ENCODE measurements at regions not wholly inside any gene's neighbourhood (a gene's known extent, or its start where the extent isn't known, plus 50 kb on each side); places are given as distances from the start of the nearest gene placed in this dataset.

- H3K4me1 ChIP-seq (ENCODE audit: control insufficient read depth in 2 of 2, insufficient read depth in 1 of 2, low read depth in 1 of 2, low read length in 2 of 2), result peaks cover 0 to 5% of the 10 kb centered on the region in 2 donors
- H3K4ac ChIP-seq (ENCODE audit: low read length), result no peak overlapping the region
- H3K14ac ChIP-seq (ENCODE audit: low read length), result no peak overlapping the region
- no peak overlapping the region for H3K9ac ChIP-seq (ENCODE audit: low read depth, low read length, poor library complexity)
- H3K4me3 ChIP-seq (ENCODE audit: low read length in 2 of 2), result no peak overlapping the region
- H4K91ac ChIP-seq (ENCODE audit: low read depth, low read length, poor library complexity), result no peak overlapping the region
- H3K23ac ChIP-seq (ENCODE audit: low read depth, low read length, poor library complexity), result no peak overlapping the region
- H2BK120ac ChIP-seq (ENCODE audit: low read depth, low read length), result no peak overlapping the region
- H4K8ac ChIP-seq (ENCODE audit: low read depth, low read length), result no peak overlapping the region
- H3K36me3 ChIP-seq (replicated peaks in 1 of 2; ENCODE audit: control insufficient read depth in 2 of 2, insufficient read depth in 2 of 2, low read length in 2 of 2), result no peaks in the 10 kb centered on the region
- no peaks in the 10 kb centered on the region for H3K27me3 ChIP-seq (ENCODE audit: control insufficient read depth in 3 of 3, insufficient read depth in 3 of 3, low read depth in 1 of 3, low read length in 3 of 3)
- H3K79me1 ChIP-seq (ENCODE audit: low read depth, low read length), result no peaks in the 10 kb centered on the region
- peaks cover 2 to 3% of the 10 kb centered on the region in 2 donors for H3K9me3 ChIP-seq (replicated peaks in 1 of 2; ENCODE audit: control insufficient read depth in 2 of 2, insufficient read depth in 1 of 2, low read depth in 1 of 2, low read length in 2 of 2)
- H2BK15ac ChIP-seq (ENCODE audit: low read length), result no peak overlapping the region
- WGBS, 2 donors (ENCODE audit: extremely low coverage in 2 of 2, insufficient read length in 2 of 2, insufficient replicate concordance in 1 of 2), result no CpG with 5 or more reads among the region's 2 CpGs
- no peak overlapping the region for H2AFZ ChIP-seq (ENCODE audit: low read length)
- no peak overlapping the region for H3K18ac ChIP-seq (ENCODE audit: low read length)
- no peak overlapping the region for H2AK5ac ChIP-seq (ENCODE audit: low read depth, low read length)
- no peak for DNase-seq (ENCODE audit: low spot score)
- no peak overlapping the region for H2BK12ac ChIP-seq (ENCODE audit: low read length)
- no peak overlapping the region for H2BK5ac ChIP-seq (ENCODE audit: low read length)
- H3K4me2 ChIP-seq (ENCODE audit: insufficient read depth, low read length, poor library complexity, severe bottlenecking), result no peak overlapping the region
- peak overlapping the region; percentile 7 for H3K27ac ChIP-seq (replicated peaks; ENCODE audit: low read length)
Observed at GRCh38 chr2:200129721-200130462, 174.5 kb downstream of the MAIP1 start.

- Histone ChIP-seq H3K18ac (ENCODE audit: low read length) (no peak overlapping the region), H3K27ac (replicated peaks; ENCODE audit: low read length) (no peak overlapping the region), H2BK120ac (ENCODE audit: low read depth, low read length) (no peak overlapping the region), H3K9ac (ENCODE audit: low read depth, low read length, poor library complexity) (no peak overlapping the region), H3K23ac (ENCODE audit: low read depth, low read length, poor library complexity) (no peak overlapping the region), H3K4me3 (ENCODE audit: low read length in 2 of 2) (no peak overlapping the region), H2BK5ac (ENCODE audit: low read length) (no peak overlapping the region), H4K8ac (ENCODE audit: low read depth, low read length) (no peak overlapping the region), H2AK5ac (ENCODE audit: low read depth, low read length) (no peak overlapping the region), H2BK12ac (ENCODE audit: low read length) (no peak overlapping the region), H3K4me2 (ENCODE audit: insufficient read depth, low read length, poor library complexity, severe bottlenecking) (no peak overlapping the region), H3K4me1 (ENCODE audit: control insufficient read depth in 2 of 2, insufficient read depth in 1 of 2, low read depth in 1 of 2, low read length in 2 of 2) (peaks cover 0 to 4% of the 10 kb centered on the region in 2 donors), H3K36me3 (replicated peaks in 1 of 2; ENCODE audit: control insufficient read depth in 2 of 2, insufficient read depth in 2 of 2, low read length in 2 of 2) (no peaks in the 10 kb centered on the region), H3K14ac (ENCODE audit: low read length) (no peak overlapping the region), H3K9me3 (replicated peaks in 1 of 2; ENCODE audit: control insufficient read depth in 2 of 2, insufficient read depth in 1 of 2, low read depth in 1 of 2, low read length in 2 of 2) (peaks cover 2 to 7% of the 10 kb centered on the region in 2 donors), H3K4ac (ENCODE audit: low read length) (no peak overlapping the region), H2AFZ (ENCODE audit: low read length) (no peak overlapping the region), H4K91ac (ENCODE audit: low read depth, low read length, poor library complexity) (no peak overlapping the region), H2BK15ac (ENCODE audit: low read length) (no peak overlapping the region), H3K27me3 (ENCODE audit: control insufficient read depth in 3 of 3, insufficient read depth in 3 of 3, low read depth in 1 of 3, low read length in 3 of 3) (no peaks in the 10 kb centered on the region), H3K79me1 (ENCODE audit: low read depth, low read length) (no peaks in the 10 kb centered on the region)
- no CpG with 5 or more reads among the region's 5 CpGs for WGBS, 2 donors (ENCODE audit: extremely low coverage in 2 of 2, insufficient read length in 2 of 2, insufficient replicate concordance in 1 of 2)
- DNase-seq (ENCODE audit: low spot score), result no peak
Observed at GRCh38 chr2:200130762-200131166, 175.4 kb downstream of the MAIP1 start.

GRCh38 chr2:200131307-200131706 lies 175.2 kb upstream of the SPATS2L start:
- Histone ChIP-seq H3K4me2 (ENCODE audit: insufficient read depth, low read length, poor library complexity, severe bottlenecking) (no peak overlapping the region), H3K14ac (ENCODE audit: low read length) (no peak overlapping the region), H3K4me3 (ENCODE audit: low read length in 2 of 2) (no peak overlapping the region), H4K8ac (ENCODE audit: low read depth, low read length) (no peak overlapping the region), H3K23ac (ENCODE audit: low read depth, low read length, poor library complexity) (no peak overlapping the region), H3K36me3 (replicated peaks in 1 of 2; ENCODE audit: control insufficient read depth in 2 of 2, insufficient read depth in 2 of 2, low read length in 2 of 2) (no peaks in the 10 kb centered on the region), H4K91ac (ENCODE audit: low read depth, low read length, poor library complexity) (no peak overlapping the region), H2BK15ac (ENCODE audit: low read length) (no peak overlapping the region), H3K27me3 (ENCODE audit: control insufficient read depth in 3 of 3, insufficient read depth in 3 of 3, low read depth in 1 of 3, low read length in 3 of 3) (no peaks in the 10 kb centered on the region), H3K79me1 (ENCODE audit: low read depth, low read length) (no peaks in the 10 kb centered on the region), H2AK5ac (ENCODE audit: low read depth, low read length) (no peak overlapping the region), H2BK120ac (ENCODE audit: low read depth, low read length) (no peak overlapping the region), H3K9ac (ENCODE audit: low read depth, low read length, poor library complexity) (no peak overlapping the region), H2AFZ (ENCODE audit: low read length) (no peak overlapping the region), H2BK5ac (ENCODE audit: low read length) (no peak overlapping the region), H3K4ac (ENCODE audit: low read length) (no peak overlapping the region), H2BK12ac (ENCODE audit: low read length) (no peak overlapping the region), H3K9me3 (replicated peaks in 1 of 2; ENCODE audit: control insufficient read depth in 2 of 2, insufficient read depth in 1 of 2, low read depth in 1 of 2, low read length in 2 of 2) (peaks cover 2 to 7% of the 10 kb centered on the region in 2 donors), H3K4me1 (ENCODE audit: control insufficient read depth in 2 of 2, insufficient read depth in 1 of 2, low read depth in 1 of 2, low read length in 2 of 2) (peaks cover 0 to 4% of the 10 kb centered on the region in 2 donors), H3K18ac (ENCODE audit: low read length) (no peak overlapping the region), H3K27ac (replicated peaks; ENCODE audit: low read length) (no peak overlapping the region)
- DNase-seq (ENCODE audit: low spot score), result no peak
- no CpG with 5 or more reads among the region's 3 CpGs for WGBS, 2 donors (ENCODE audit: extremely low coverage in 2 of 2, insufficient read length in 2 of 2, insufficient replicate concordance in 1 of 2)

DNA sequence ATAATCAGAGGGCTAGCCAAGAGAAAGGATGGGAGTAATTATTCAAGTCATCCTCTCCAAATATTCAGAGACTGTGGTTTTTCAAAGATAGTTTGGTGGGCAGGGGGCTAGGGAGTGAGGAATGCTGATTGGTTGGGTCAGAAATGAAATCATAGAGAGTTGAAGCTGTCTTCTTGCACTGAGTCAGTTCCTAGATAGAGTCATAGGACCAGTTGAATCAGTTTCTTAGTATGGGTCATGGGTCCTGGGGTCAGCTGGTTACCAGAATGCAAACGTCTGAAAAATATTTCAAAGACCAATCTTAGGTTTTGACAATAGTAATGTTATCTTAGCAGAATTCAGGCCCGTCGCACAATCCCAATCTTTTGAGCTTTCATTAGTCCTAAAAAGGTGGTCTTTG lies 171.4 kb upstream of the SPATS2L start:
- no peaks in the 10 kb centered on the region for H3K79me1 ChIP-seq (ENCODE audit: low read depth, low read length)
- no peak overlapping the region for H3K4ac ChIP-seq (ENCODE audit: low read length)
- H2BK120ac ChIP-seq (ENCODE audit: low read depth, low read length), result no peak overlapping the region
- H3K27ac ChIP-seq (replicated peaks; ENCODE audit: low read length), result no peak overlapping the region
- H4K91ac ChIP-seq (ENCODE audit: low read depth, low read length, poor library complexity), result no peak overlapping the region
- DNase-seq (ENCODE audit: low spot score), result no peak
- no peak overlapping the region for H3K23ac ChIP-seq (ENCODE audit: low read depth, low read length, poor library complexity)
- H3K4me1 ChIP-seq (ENCODE audit: control insufficient read depth in 2 of 2, insufficient read depth in 1 of 2, low read depth in 1 of 2, low read length in 2 of 2), result peaks cover 5 to 27% of the 10 kb centered on the region in 2 donors
- WGBS, 2 donors (ENCODE audit: extremely low coverage in 2 of 2, insufficient read length in 2 of 2, insufficient replicate concordance in 1 of 2), result no CpG with 5 or more reads among the region's 3 CpGs
- no peak overlapping the region for H3K4me3 ChIP-seq (ENCODE audit: low read length in 2 of 2)
- no peak overlapping the region for H2BK15ac ChIP-seq (ENCODE audit: low read length)
- H2BK5ac ChIP-seq (ENCODE audit: low read length), result no peak overlapping the region
- H2AK5ac ChIP-seq (ENCODE audit: low read depth, low read length), result no peak overlapping the region
- no peak overlapping the region for H3K9ac ChIP-seq (ENCODE audit: low read depth, low read length, poor library complexity)
- H3K18ac ChIP-seq (ENCODE audit: low read length), result no peak overlapping the region
- H2BK12ac ChIP-seq (ENCODE audit: low read length), result no peak overlapping the region
- no peak overlapping the region for H4K8ac ChIP-seq (ENCODE audit: low read depth, low read length)
- H2AFZ ChIP-seq (ENCODE audit: low read length), result no peak overlapping the region
- no peaks in the 10 kb centered on the region for H3K27me3 ChIP-seq (ENCODE audit: control insufficient read depth in 3 of 3, insufficient read depth in 3 of 3, low read depth in 1 of 3, low read length in 3 of 3)
- H3K36me3 ChIP-seq (replicated peaks in 1 of 2; ENCODE audit: control insufficient read depth in 2 of 2, insufficient read depth in 2 of 2, low read length in 2 of 2), result no peaks in the 10 kb centered on the region
- H3K4me2 ChIP-seq (ENCODE audit: insufficient read depth, low read length, poor library complexity, severe bottlenecking), result no peak overlapping the region
- peaks cover 2 to 7% of the 10 kb centered on the region in 2 donors for H3K9me3 ChIP-seq (replicated peaks in 1 of 2; ENCODE audit: control insufficient read depth in 2 of 2, insufficient read depth in 1 of 2, low read depth in 1 of 2, low read length in 2 of 2)
- no peak overlapping the region for H3K14ac ChIP-seq (ENCODE audit: low read length)

Data from neuronal stem cell (in vitro differentiated cells).